Keratinocyte (primary cell): ENCODE measurements at regions not wholly inside any gene's neighbourhood (a gene's known extent, or its start where the extent isn't known, plus 50 kb on each side); places are given as distances from the start of the nearest gene placed in this dataset.

Experiments used
- DNase-seq: peaks from one replicate; pipeline ENCODE4 v3.0.0-alpha.2; 2011; ENCODE audit warnings: low read depth, missing footprints, low spot score
- FAIRE-seq: peaks from 2 replicates; lab custom pipeline; 2011; peaks lifted over from hg19 to GRCh38; lab: Jason Lieb, UNC
- H2AFZ ChIP-seq: 2 replicates; pipeline ENCODE4 v1.6.0; 2012; ENCODE audit warnings: low read length, control low read depth, inconsistent platforms; ENCODE audit not compliant: control insufficient read depth
- H3K27ac ChIP-seq: 2 replicates; pipeline ENCODE4 v1.5.1; 2011; ENCODE audit warnings: low read length; ENCODE audit not compliant: control insufficient read depth, insufficient read depth
- H3K27me3 ChIP-seq: 3 replicates; pipeline ENCODE4 v1.6.0; 2011; ENCODE audit warnings: low read length; ENCODE audit not compliant: control insufficient read depth, insufficient read depth; ENCODE audit errors: extremely low read depth
- H3K36me3 ChIP-seq, 2 experiments: 2 replicates in 1 of 2; 3 replicates in 1 of 2; pipeline ENCODE4 v1.5.1; 2011; ENCODE audit warnings: low read length in 2 of 2, mild to moderate bottlenecking in 1 of 2; ENCODE audit not compliant: control insufficient read depth in 2 of 2, insufficient read depth in 2 of 2; ENCODE audit errors: extremely low read depth in 1 of 2
- H3K4me1 ChIP-seq: 3 replicates; pipeline ENCODE4 v1.5.1; 2011; ENCODE audit warnings: low read length; ENCODE audit not compliant: control insufficient read depth, insufficient read depth; ENCODE audit errors: extremely low read depth
- H3K4me2 ChIP-seq: 3 replicates; pipeline ENCODE4 v1.6.0; 2011; ENCODE audit warnings: low read depth, low read length; ENCODE audit not compliant: control insufficient read depth, insufficient read depth; ENCODE audit errors: extremely low read depth
- H3K4me3 ChIP-seq, 3 experiments: fragments of 200-600 bp in 1 of 3; sonication (generic) in 1 of 3; 2 replicates in 2 of 3; 3 replicates in 1 of 3; pipeline ENCODE4 v1.5.1; 2011 to 2016; ENCODE audit warnings: low read length in 3 of 3, mild to moderate bottlenecking in 3 of 3, control low read depth in 2 of 3, inconsistent platforms in 1 of 3, low read depth in 1 of 3, mixed read lengths in 1 of 3, mixed run types in 1 of 3, moderate library complexity in 1 of 3; ENCODE audit not compliant: control insufficient read depth in 2 of 3, insufficient read depth in 2 of 3; ENCODE audit errors: extremely low read depth in 1 of 3
- H3K79me2 ChIP-seq: 2 replicates; pipeline ENCODE4 v1.6.0; 2012; ENCODE audit warnings: low read length; ENCODE audit not compliant: control insufficient read depth, insufficient read depth
- H3K9ac ChIP-seq: 3 replicates; pipeline ENCODE4 v1.6.0; 2011; ENCODE audit warnings: low read length; ENCODE audit not compliant: control insufficient read depth, insufficient read depth; ENCODE audit errors: extremely low read depth
- H3K9me1 ChIP-seq: 3 replicates; pipeline ENCODE4 v1.6.0; 2011; ENCODE audit warnings: low read length; ENCODE audit not compliant: control insufficient read depth, insufficient read depth; ENCODE audit errors: extremely low read depth
- H3K9me3 ChIP-seq: 2 replicates; pipeline ENCODE4 v1.5.1; 2012; ENCODE audit warnings: low read depth, low read length; ENCODE audit not compliant: control insufficient read depth
- H4K20me1 ChIP-seq: 3 replicates; pipeline ENCODE4 v1.6.0; 2011; ENCODE audit warnings: low read length; ENCODE audit not compliant: control insufficient read depth, insufficient read depth; ENCODE audit errors: extremely low read depth
- EZH2 ChIP-seq: IDR thresholded peaks from one replicate; pipeline ENCODE4 v1.6.1; 2012; ENCODE audit warnings: inconsistent platforms, mild to moderate bottlenecking, low read length, moderate library complexity
- dilution Hi-C: fragments of 300-500 bp; cut with MboI; formaldehyde crosslinking; loops from one replicate; pipeline ENCODE4 v1.7.0; 2020; ENCODE audit warnings: low sequenced_read_pairs; ENCODE audit not compliant: extremely low pct_ligation_motif_present
- TF ChIP-seq, protein P1 (sequence below), 3 experiments: IDR thresholded peaks in 1 of 3; conservative IDR thresholded peaks in 1 of 3; optimal IDR thresholded peaks in 1 of 3; 2 replicates in 2 of 3; 3 replicates in 1 of 3; pipeline versions ENCODE3 to v1.5.1; 2011; ENCODE audit warnings: low read length in 3 of 3, mild to moderate bottlenecking in 3 of 3, moderate library complexity in 2 of 3, control low read depth in 1 of 3, inconsistent platforms in 1 of 3; ENCODE audit not compliant: insufficient read depth in 2 of 3; ENCODE audit errors: extremely low read depth in 1 of 3

DNA sequence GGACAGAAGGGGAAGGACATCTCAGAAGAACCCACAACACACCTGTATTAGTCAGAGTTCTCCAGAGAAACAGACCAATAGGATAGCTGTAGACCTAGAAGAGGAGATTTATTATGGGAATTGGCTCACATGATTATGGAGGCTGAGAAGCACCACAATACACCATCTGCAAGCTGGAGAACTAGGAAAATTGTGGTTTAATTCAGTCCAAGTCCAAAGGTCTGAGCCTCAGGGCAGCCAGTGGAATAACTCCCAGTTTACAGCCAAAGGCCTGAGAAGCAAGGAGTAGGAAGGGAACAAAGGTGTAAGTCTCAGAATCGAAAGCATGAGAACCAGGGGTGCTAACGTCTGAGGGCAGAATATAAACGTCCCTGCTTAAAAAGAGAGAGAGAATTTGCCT lies 99.6 kb upstream of the AUTS2 start:
- Histone ChIP-seq H3K79me2 (no peaks in the 10 kb centered on the region), H3K9me3 (no peaks in the 10 kb centered on the region), H3K27me3 (no peaks in the 10 kb centered on the region), H4K20me1 (no peaks in the 10 kb centered on the region), H3K4me2 (no peak overlapping the region), H2AFZ (no peak overlapping the region), H3K9ac (no peak overlapping the region), H3K4me1 (no peaks in the 10 kb centered on the region), H3K36me3 (no peaks in the 10 kb centered on the region), H3K4me3 (no peak overlapping the region), H3K27ac (no peak overlapping the region), H3K9me1 (no peaks in the 10 kb centered on the region)
- dilution Hi-C loops = no loop called here
- no peak for FAIRE-seq
- no peak for TF ChIP-seq EZH2
- TF ChIP-seq, protein P1, sequence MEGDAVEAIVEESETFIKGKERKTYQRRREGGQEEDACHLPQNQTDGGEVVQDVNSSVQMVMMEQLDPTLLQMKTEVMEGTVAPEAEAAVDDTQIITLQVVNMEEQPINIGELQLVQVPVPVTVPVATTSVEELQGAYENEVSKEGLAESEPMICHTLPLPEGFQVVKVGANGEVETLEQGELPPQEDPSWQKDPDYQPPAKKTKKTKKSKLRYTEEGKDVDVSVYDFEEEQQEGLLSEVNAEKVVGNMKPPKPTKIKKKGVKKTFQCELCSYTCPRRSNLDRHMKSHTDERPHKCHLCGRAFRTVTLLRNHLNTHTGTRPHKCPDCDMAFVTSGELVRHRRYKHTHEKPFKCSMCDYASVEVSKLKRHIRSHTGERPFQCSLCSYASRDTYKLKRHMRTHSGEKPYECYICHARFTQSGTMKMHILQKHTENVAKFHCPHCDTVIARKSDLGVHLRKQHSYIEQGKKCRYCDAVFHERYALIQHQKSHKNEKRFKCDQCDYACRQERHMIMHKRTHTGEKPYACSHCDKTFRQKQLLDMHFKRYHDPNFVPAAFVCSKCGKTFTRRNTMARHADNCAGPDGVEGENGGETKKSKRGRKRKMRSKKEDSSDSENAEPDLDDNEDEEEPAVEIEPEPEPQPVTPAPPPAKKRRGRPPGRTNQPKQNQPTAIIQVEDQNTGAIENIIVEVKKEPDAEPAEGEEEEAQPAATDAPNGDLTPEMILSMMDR (optimal IDR thresholded peaks at IDR 0.05 in 1 of 3, IDR thresholded peaks at IDR 0.05 in 1 of 3, conservative IDR thresholded peaks at IDR 0.05 in 1 of 3; ENCODE audit: extremely low read depth in 1 of 3, insufficient read depth in 2 of 3, low read length in 3 of 3) = no peak
- DNase-seq = no peak

DNA sequence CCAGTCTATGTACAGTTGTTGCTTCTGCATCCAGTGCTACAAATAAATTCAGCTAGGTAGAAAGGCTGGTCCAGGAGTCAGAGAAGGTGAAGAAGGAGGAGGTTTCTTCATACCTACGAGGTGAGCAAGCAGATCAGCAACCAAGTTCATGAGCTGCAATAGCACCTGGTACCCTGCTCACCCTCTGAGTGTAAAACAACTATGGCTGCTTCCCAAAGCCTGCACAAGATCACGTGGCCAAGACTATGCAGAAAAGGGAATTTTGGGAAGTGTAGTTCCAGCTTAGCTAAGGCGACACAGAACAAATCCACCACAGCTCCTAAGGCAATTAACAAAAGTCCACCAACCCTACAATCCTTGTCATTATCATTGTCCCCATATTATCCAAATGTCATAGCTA lies 95.9 kb upstream of the AUTS2 start:
- dilution Hi-C loops = no loop called here
- FAIRE-seq = no peak

More for the DNA sequence above, 95.9 kb upstream of the AUTS2 start:
- Histone ChIP-seq H3K36me3 (no peaks in the 10 kb centered on the region), H3K9me3 (no peaks in the 10 kb centered on the region), H2AFZ (no peak overlapping the region), H4K20me1 (no peaks in the 10 kb centered on the region), H3K4me2 (no peak overlapping the region), H3K27ac (no peak overlapping the region), H3K27me3 (no peaks in the 10 kb centered on the region), H3K4me3 (no peak overlapping the region), H3K9ac (no peak overlapping the region), H3K4me1 (no peaks in the 10 kb centered on the region), H3K9me1 (no peaks in the 10 kb centered on the region), H3K79me2 (no peaks in the 10 kb centered on the region)
- no peak for TF ChIP-seq EZH2
- TF ChIP-seq, protein P1 (optimal IDR thresholded peaks at IDR 0.05 in 1 of 3, IDR thresholded peaks at IDR 0.05 in 1 of 3, conservative IDR thresholded peaks at IDR 0.05 in 1 of 3; ENCODE audit: extremely low read depth in 1 of 3, insufficient read depth in 2 of 3, low read length in 3 of 3) = no peak
- no peak for DNase-seq
